UCSD-AML1 (cell line): ENCODE measurements at regions not wholly inside any gene's neighbourhood (a gene's known extent, or its start where the extent isn't known, plus 50 kb on each side); places are given as distances from the start of the nearest gene placed in this dataset.
"Not testable (repeated sequence)": the region's sequence is repeated elsewhere in the genome, so short reads cannot be mapped to it uniquely, and the experiment has no call there.

Experiments
- DNase-seq: peaks from one replicate; lab custom pipeline; 2025; ENCODE audit not compliant: unreplicated experiment; lab: John Stamatoyannopoulos, UW

DNA sequence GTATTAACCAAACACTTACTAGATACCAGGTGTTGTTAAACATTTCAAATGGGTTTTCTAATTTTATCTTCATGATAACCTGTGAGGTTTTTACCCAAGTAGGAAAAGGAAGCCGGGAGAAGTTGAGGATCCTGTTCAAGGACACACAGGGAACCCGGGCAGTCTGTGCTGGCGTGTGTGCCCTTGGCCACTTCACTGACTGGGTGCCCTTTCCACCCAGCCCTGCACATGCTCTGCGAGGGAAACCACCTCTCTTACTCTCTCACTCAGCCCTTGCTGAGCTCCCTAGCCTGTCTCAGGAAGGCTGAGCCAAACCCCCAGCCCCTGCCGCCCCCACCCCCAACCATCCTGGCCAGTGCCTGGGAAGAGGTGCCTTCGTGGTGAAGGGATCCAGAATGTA lies 51.8 kb downstream of the TEX44 start:
- DNase-seq: no peak

- DNase-seq: no peak
These were observed 53.8 kb downstream of the TEX44 start for GRCh38 chr2:231646476-231646875.

GRCh38 chr2:231648579-231649174 lies 56.0 kb downstream of the TEX44 start:
- DNase-seq: peak; percentile 81

DNA sequence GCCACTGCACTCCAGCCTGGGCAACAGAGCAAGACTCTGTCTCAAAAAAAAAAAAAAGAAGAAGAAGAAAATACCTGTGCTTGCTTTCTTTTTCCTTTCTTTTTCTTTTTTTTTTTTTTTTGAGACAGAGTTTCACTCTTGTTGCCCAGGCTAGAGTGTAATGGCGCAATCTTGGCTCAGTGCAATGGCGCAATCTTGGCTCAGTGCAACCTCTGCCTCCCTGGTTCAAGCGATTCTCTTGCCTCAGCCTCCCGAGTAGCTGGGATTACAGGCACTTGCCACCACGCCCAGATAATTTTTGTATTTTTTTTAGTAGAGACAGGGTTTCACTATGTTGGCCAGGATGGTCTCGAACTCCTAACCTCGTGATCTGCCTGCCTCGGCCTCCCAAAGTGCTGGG lies 56.8 kb upstream of the PTMA start:
- DNase-seq: not testable (repeated sequence)

- DNase-seq: peak; percentile 59
These were observed 52.8 kb upstream of the PTMA start for GRCh38 chr2:231655488-231655887.

- peak; percentile 59 for DNase-seq
These were observed 52.4 kb upstream of the PTMA start for GRCh38 chr2:231655894-231656293.
